Mesenchymal stem cell (in vitro differentiated cells and primary cell): ENCODE measurements at regions not wholly inside any gene's neighbourhood (a gene's known extent, or its start where the extent isn't known, plus 50 kb on each side); places are given as distances from the start of the nearest gene placed in this dataset.

Experiments
- DNase-seq: peaks from one replicate; pipeline ENCODE4 v3.0.0-alpha.2; 2013
- H2AFZ ChIP-seq: one replicate; pipeline ENCODE4 v1.6.1; 2013; ENCODE audit warnings: low read depth, mild to moderate bottlenecking, control low read depth, inconsistent platforms, low read length, moderate library complexity
- H2AK5ac ChIP-seq: 2 replicates; pipeline ENCODE4 v1.6.1; 2013; ENCODE audit warnings: low read length, moderate library complexity, mild to moderate bottlenecking, inconsistent platforms; ENCODE audit not compliant: severe bottlenecking
- H2BK120ac ChIP-seq: one replicate; pipeline ENCODE4 v1.6.1; 2013; ENCODE audit warnings: low read depth, mild to moderate bottlenecking, inconsistent platforms, low read length, moderate library complexity
- H2BK12ac ChIP-seq, 2 experiments: one replicate each; pipeline ENCODE4 v1.6.1; 2013; ENCODE audit warnings: inconsistent platforms in 2 of 2, low read length in 2 of 2, mild to moderate bottlenecking in 2 of 2, moderate library complexity in 2 of 2, control low read depth in 1 of 2
- H2BK15ac ChIP-seq: one replicate; pipeline ENCODE4 v1.6.1; 2013; ENCODE audit warnings: mild to moderate bottlenecking, low read depth, inconsistent platforms; ENCODE audit not compliant: poor library complexity, severe bottlenecking
- H2BK5ac ChIP-seq: 2 replicates; pipeline ENCODE4 v1.6.1; 2013; ENCODE audit warnings: low read depth, mild to moderate bottlenecking, low read length, control low read depth, inconsistent platforms; ENCODE audit not compliant: poor library complexity, severe bottlenecking
- H3K14ac ChIP-seq, 2 experiments: one replicate each; pipeline ENCODE4 v1.6.1; 2013; ENCODE audit warnings: inconsistent platforms in 2 of 2, low read length in 2 of 2, control low read depth in 1 of 2, mild to moderate bottlenecking in 1 of 2, moderate library complexity in 1 of 2
- H3K18ac ChIP-seq, 2 experiments: one replicate each; pipeline ENCODE4 v1.6.1; 2013; ENCODE audit warnings: inconsistent platforms in 2 of 2, low read length in 2 of 2, control low read depth in 1 of 2, low read depth in 1 of 2, mild to moderate bottlenecking in 1 of 2
- H3K23ac ChIP-seq, 2 experiments: one replicate each; pipeline ENCODE4 v1.6.1; 2013; ENCODE audit warnings: inconsistent platforms in 2 of 2, low read length in 2 of 2, mild to moderate bottlenecking in 2 of 2, moderate library complexity in 2 of 2, control low read depth in 1 of 2
- H3K27ac ChIP-seq: 2 replicates; pipeline ENCODE4 v1.5.1; 2013; ENCODE audit warnings: mild to moderate bottlenecking, moderate library complexity, low read length, control low read depth, inconsistent platforms; ENCODE audit not compliant: poor library complexity, severe bottlenecking
- H3K27me3 ChIP-seq, 2 experiments: 2 replicates each; pipeline versions ENCODE4 v1.6.1 to v1.7.0; 2013; ENCODE audit warnings: low read length in 2 of 2, mild to moderate bottlenecking in 2 of 2, moderate library complexity in 2 of 2, control low read depth in 1 of 2, inconsistent platforms in 1 of 2; ENCODE audit not compliant: control insufficient read depth in 1 of 2, insufficient read depth in 1 of 2
- H3K36me3 ChIP-seq, 2 experiments: 2 replicates each; pipeline versions ENCODE4 v1.6.1 to v1.7.0; 2013; ENCODE audit warnings: low read length in 2 of 2, control low read depth in 1 of 2, inconsistent platforms in 1 of 2, low read depth in 1 of 2, mild to moderate bottlenecking in 1 of 2; ENCODE audit not compliant: insufficient read depth in 2 of 2, control insufficient read depth in 1 of 2
- H3K4ac ChIP-seq, 2 experiments: one replicate each; pipeline ENCODE4 v1.6.1; 2013; ENCODE audit warnings: inconsistent platforms in 2 of 2, low read length in 2 of 2, mild to moderate bottlenecking in 2 of 2, moderate library complexity in 2 of 2, control low read depth in 1 of 2, low read depth in 1 of 2
- H3K4me1 ChIP-seq: 2 replicates; pipeline ENCODE4 v1.6.1; 2013; ENCODE audit warnings: low read depth, low read length, control low read depth; ENCODE audit not compliant: control insufficient read depth, insufficient read depth
- H3K4me2 ChIP-seq: 2 replicates; pipeline ENCODE4 v1.6.1; 2013; ENCODE audit warnings: low read length, mild to moderate bottlenecking, inconsistent platforms; ENCODE audit not compliant: poor library complexity, severe bottlenecking
- H3K4me3 ChIP-seq, 2 experiments: 2 replicates each; pipeline versions ENCODE4 v1.5.1 to v1.7.0; 2013; ENCODE audit warnings: low read length in 2 of 2, mild to moderate bottlenecking in 2 of 2, control low read depth in 1 of 2, low read depth in 1 of 2; ENCODE audit not compliant: insufficient read depth in 1 of 2
- H3K79me1 ChIP-seq: replicated peaks from 2 replicates; pipeline ENCODE4 v1.6.1; 2013; ENCODE audit warnings: mild to moderate bottlenecking, control low read depth, low read length, inconsistent platforms; ENCODE audit not compliant: poor library complexity, severe bottlenecking
- H3K9ac ChIP-seq: 2 replicates; pipeline ENCODE4 v1.7.0; 2013; ENCODE audit warnings: mild to moderate bottlenecking, low read length, moderate library complexity
- H3K9me3 ChIP-seq: 2 replicates; pipeline ENCODE4 v1.7.0; 2013; ENCODE audit warnings: mild to moderate bottlenecking, low read length; ENCODE audit not compliant: control insufficient read depth
- H4K8ac ChIP-seq: one replicate; pipeline ENCODE4 v1.6.1; 2013; ENCODE audit warnings: inconsistent platforms, mild to moderate bottlenecking, low read length, moderate library complexity
- H4K91ac ChIP-seq: one replicate; pipeline ENCODE4 v1.6.1; 2013; ENCODE audit warnings: mild to moderate bottlenecking, low read length, inconsistent platforms
- WGBS: methylation state at CpG from one replicate; pipeline ENCODE4 v1.1.7; 2013; ENCODE audit warnings: mixed read lengths; 5-methylcytosine and 5-hydroxymethylcytosine counted together

GRCh38 chr5:66411701-66412100 lies 184.5 kb upstream of the MAST4 start:
- Histone ChIP-seq H3K9ac (no peak overlapping the region), H3K4me2 (no peak overlapping the region), H3K79me1 (no peaks in the 10 kb centered on the region), H3K4me1 (no peaks in the 10 kb centered on the region), H3K9me3 (no peaks in the 10 kb centered on the region), H2BK12ac (no peak overlapping the region), H3K14ac (no peak overlapping the region), H3K36me3 (no peaks in the 10 kb centered on the region), H3K4me3 (no peak overlapping the region), H3K27ac (no peak overlapping the region), H2BK5ac (no peak overlapping the region), H3K18ac (no peak overlapping the region), H3K27me3 (no peaks in the 10 kb centered on the region), H2AFZ (no peak overlapping the region), H2BK120ac (no peak overlapping the region), H4K8ac (no peak overlapping the region), H3K4ac (no peak overlapping the region), H2BK15ac (no peak overlapping the region), H3K23ac (no peak overlapping the region), H2AK5ac (no peak overlapping the region), H4K91ac (no peak overlapping the region)
- WGBS = 69% methylated on average over 1 of the region's 1 CpG
- no peak for DNase-seq

DNA sequence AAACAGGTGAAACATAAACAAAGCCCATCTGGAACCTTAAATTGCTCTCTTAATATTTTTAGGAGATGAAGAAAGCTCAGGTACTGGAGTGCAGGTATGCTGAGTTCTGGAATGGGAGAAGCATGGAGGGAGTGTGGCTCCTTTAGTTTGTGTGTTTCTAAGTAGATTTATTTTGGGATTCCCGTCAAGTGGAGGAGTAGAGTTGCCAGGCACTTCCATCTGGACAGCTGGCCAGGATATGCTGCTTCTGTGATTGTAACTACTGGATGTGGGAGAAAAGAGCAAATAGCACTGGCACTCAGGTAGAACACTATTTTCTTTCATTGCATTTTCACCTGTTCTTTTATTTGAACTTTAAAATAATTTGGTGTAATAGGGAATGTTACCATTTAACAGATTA lies 182.3 kb upstream of the MAST4 start:
- Histone ChIP-seq H3K14ac (no peak overlapping the region), H3K9me3 (no peaks in the 10 kb centered on the region), H2BK15ac (no peak overlapping the region), H2BK5ac (no peak overlapping the region), H4K91ac (no peak overlapping the region), H3K27me3 (no peaks in the 10 kb centered on the region), H2BK120ac (no peak overlapping the region), H3K4me1 (no peaks in the 10 kb centered on the region), H3K23ac (no peak overlapping the region), H3K4ac (no peak overlapping the region), H3K27ac (no peak overlapping the region), H2BK12ac (no peak overlapping the region), H4K8ac (no peak overlapping the region), H2AFZ (no peak overlapping the region), H3K4me3 (no peak overlapping the region), H3K79me1 (no peaks in the 10 kb centered on the region), H3K36me3 (no peaks in the 10 kb centered on the region), H3K9ac (no peak overlapping the region), H3K18ac (no peak overlapping the region), H3K4me2 (no peak overlapping the region), H2AK5ac (no peak overlapping the region)
- 100% methylated on average over 1 of the region's 1 CpG for WGBS
- DNase-seq = no peak

- H3K4me2 ChIP-seq = no peak overlapping the region
- no peaks in the 10 kb centered on the region for H3K79me1 ChIP-seq
- H2BK5ac ChIP-seq = no peak overlapping the region
- H2AK5ac ChIP-seq = no peak overlapping the region
- H3K4me3 ChIP-seq = no peak overlapping the region
- H2BK120ac ChIP-seq = no peak overlapping the region
- no peak overlapping the region for H2BK15ac ChIP-seq
- no peaks in the 10 kb centered on the region for H3K27me3 ChIP-seq
- no peak overlapping the region for H3K14ac ChIP-seq
- H2BK12ac ChIP-seq = no peak overlapping the region
- no peak overlapping the region for H3K4ac ChIP-seq
- H3K18ac ChIP-seq = no peak overlapping the region
- no peak overlapping the region for H4K8ac ChIP-seq
- no peak for DNase-seq
- no peak overlapping the region for H2AFZ ChIP-seq
- H3K9me3 ChIP-seq = no peaks in the 10 kb centered on the region
- H3K4me1 ChIP-seq = no peaks in the 10 kb centered on the region
- no peak overlapping the region for H4K91ac ChIP-seq
- H3K27ac ChIP-seq = no peak overlapping the region
- no peak overlapping the region for H3K23ac ChIP-seq
- H3K36me3 ChIP-seq = no peaks in the 10 kb centered on the region
- H3K9ac ChIP-seq = no peak overlapping the region
Measured at GRCh38 chr5:66415208-66415607, 181.0 kb upstream of the MAST4 start.

DNA sequence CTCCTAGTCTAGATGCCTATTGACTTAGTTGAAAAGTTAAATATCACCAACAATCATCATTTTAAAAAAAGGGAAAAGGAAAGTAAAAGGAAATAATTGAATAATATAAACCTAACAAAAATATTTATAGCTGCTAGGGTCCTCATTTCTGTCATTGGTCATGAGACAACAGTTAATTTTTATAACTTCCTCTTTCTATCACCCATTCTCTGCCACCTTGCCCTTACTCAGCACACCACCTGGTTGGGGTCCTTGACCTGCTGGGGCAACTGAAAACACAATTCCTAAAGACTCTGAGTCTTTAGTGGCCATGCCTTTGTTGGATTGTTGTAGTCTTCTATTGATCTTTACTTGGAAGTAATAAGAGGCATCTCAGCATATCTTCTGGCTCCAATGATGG lies 179.5 kb upstream of the MAST4 start:
- Histone ChIP-seq H2BK120ac (no peak overlapping the region), H3K14ac (no peak overlapping the region), H3K18ac (no peak overlapping the region), H2AFZ (no peak overlapping the region), H3K79me1 (no peaks in the 10 kb centered on the region), H2BK12ac (no peak overlapping the region), H3K4me2 (no peak overlapping the region), H2BK15ac (no peak overlapping the region), H3K4ac (no peak overlapping the region), H4K8ac (no peak overlapping the region), H3K36me3 (no peaks in the 10 kb centered on the region), H3K4me3 (no peak overlapping the region), H4K91ac (no peak overlapping the region), H3K27me3 (no peaks in the 10 kb centered on the region), H3K9me3 (no peaks in the 10 kb centered on the region), H3K4me1 (no peaks in the 10 kb centered on the region), H3K9ac (no peak overlapping the region), H2BK5ac (no peak overlapping the region), H2AK5ac (no peak overlapping the region), H3K23ac (no peak overlapping the region), H3K27ac (no peak overlapping the region)
- DNase-seq = no peak
